Testis (tissue), 2 donors: ENCODE measurements at regions not wholly inside any gene's neighbourhood (a gene's known extent, or its start where the extent isn't known, plus 50 kb on each side); places are given as distances from the start of the nearest gene placed in this dataset.

Source experiments
- DNase-seq: peaks from one replicate; pipeline ENCODE4 v3.0.0-alpha.2; 2019
- H3K27ac ChIP-seq, 2 donors: fragments of 200-600 bp; sonication (generic); one replicate each; pipeline ENCODE4 v1.5.1; 2019
- H3K27me3 ChIP-seq: fragments of 200-600 bp; sonication (generic); one replicate; pipeline ENCODE4 v1.5.1; 2019
- H3K36me3 ChIP-seq: fragments of 200-600 bp; sonication (generic); one replicate; pipeline ENCODE4 v1.5.1; 2017; ENCODE audit warnings: low read depth; ENCODE audit errors: missing control alignments
- H3K4me1 ChIP-seq: fragments of 200-600 bp; sonication (generic); one replicate; pipeline ENCODE4 v1.5.1; 2019
- H3K4me3 ChIP-seq, 2 donors: fragments of 200-600 bp; sonication (generic); one replicate each; pipeline ENCODE4 v1.5.1; 2017 to 2019
- H3K9me3 ChIP-seq: fragments of 200-600 bp; sonication (generic); one replicate; pipeline ENCODE4 v1.5.1; 2017
- CTCF ChIP-seq, 3 experiments: fragments of 450-650 bp in 2 of 3; fragments of 200-600 bp in 1 of 3; sonication (generic) in 1 of 3; IDR thresholded peaks; one replicate each; pipeline ENCODE4 v1.5.1; 2016 to 2019; ENCODE audit warnings: antibody characterized with exemption in 3 of 3, mild to moderate bottlenecking in 2 of 3, moderate library complexity in 1 of 3
- POLR2A ChIP-seq: fragments of 450-650 bp; IDR thresholded peaks from one replicate; pipeline ENCODE4 v1.6.1; 2017; ENCODE audit warnings: antibody characterized with exemption, mild to moderate bottlenecking, moderate library complexity
- WGBS, 2 donors: methylation state at CpG; one replicate each; pipeline ENCODE4 v1.1.5; 2018; 5-methylcytosine and 5-hydroxymethylcytosine counted together
- intact Hi-C: fragments of 100-400 bp; cut with DNase I; formaldehyde crosslinking; loops from one replicate; pipeline ENCODE4 v1.15.1; 2023; ENCODE audit warnings: low total_unique reads

- Histone ChIP-seq H3K4me1 (no peaks in the 10 kb centered on the region), H3K27ac (no peak overlapping the region), H3K4me3 (no peak overlapping the region), H3K36me3 (no peaks in the 10 kb centered on the region), H3K9me3 (no peaks in the 10 kb centered on the region), H3K27me3 (no peaks in the 10 kb centered on the region)
- TF ChIP-seq POLR2A, result no peak
- no peak for TF ChIP-seq CTCF (IDR thresholded peaks at IDR 0.05)
- 43 to 78% methylated on average over 4 of the region's 4 CpGs for WGBS, 2 donors
- DNase-seq, result no peak
- intact Hi-C loops, result no loop called here
Measured at GRCh38 chr5:4990462-4990861, 149.7 kb upstream of the ADAMTS16 start.

DNA sequence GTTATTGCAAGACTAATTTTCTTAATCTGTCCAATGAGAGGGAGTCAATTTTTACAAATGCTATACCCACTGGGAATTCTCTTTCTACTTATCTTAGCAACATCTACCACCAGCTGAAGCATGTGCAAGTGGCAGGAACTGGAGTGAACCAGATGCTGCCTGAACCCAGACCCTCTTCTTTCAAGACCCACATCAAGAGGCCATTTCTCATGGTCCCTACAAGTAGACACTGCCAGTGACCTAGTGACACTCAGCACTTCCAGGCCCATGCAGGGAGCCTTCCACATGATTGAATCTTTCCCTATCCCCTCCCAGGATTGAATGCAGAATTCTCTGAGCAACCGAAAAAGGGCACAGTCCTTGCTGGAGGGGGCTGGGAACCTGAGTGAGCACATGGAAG is 148.2 kb upstream of the ADAMTS16 start:
- Histone ChIP-seq H3K36me3 (no peaks in the 10 kb centered on the region), H3K9me3 (no peaks in the 10 kb centered on the region), H3K27ac (no peak overlapping the region), H3K4me1 (no peaks in the 10 kb centered on the region), H3K4me3 (no peak overlapping the region), H3K27me3 (no peaks in the 10 kb centered on the region)
- no peak for DNase-seq
- no peak for TF ChIP-seq CTCF (IDR thresholded peaks at IDR 0.05)
- TF ChIP-seq POLR2A, result no peak
- intact Hi-C loops, result no loop called here
- 81 to 93% methylated on average over 1 of the region's 1 CpG for WGBS, 2 donors

GRCh38 chr5:4995014-4995413 is 145.1 kb upstream of the ADAMTS16 start:
- Histone ChIP-seq H3K36me3 (no peaks in the 10 kb centered on the region), H3K4me3 (no peak overlapping the region), H3K27ac (no peak overlapping the region), H3K4me1 (no peaks in the 10 kb centered on the region), H3K27me3 (no peaks in the 10 kb centered on the region), H3K9me3 (no peaks in the 10 kb centered on the region)
- 88 to 93% methylated on average over 4 of the region's 4 CpGs for WGBS, 2 donors
- no peak for DNase-seq
- intact Hi-C loops, result no loop called here
- TF ChIP-seq CTCF (IDR thresholded peaks at IDR 0.05), result no peak

DNA sequence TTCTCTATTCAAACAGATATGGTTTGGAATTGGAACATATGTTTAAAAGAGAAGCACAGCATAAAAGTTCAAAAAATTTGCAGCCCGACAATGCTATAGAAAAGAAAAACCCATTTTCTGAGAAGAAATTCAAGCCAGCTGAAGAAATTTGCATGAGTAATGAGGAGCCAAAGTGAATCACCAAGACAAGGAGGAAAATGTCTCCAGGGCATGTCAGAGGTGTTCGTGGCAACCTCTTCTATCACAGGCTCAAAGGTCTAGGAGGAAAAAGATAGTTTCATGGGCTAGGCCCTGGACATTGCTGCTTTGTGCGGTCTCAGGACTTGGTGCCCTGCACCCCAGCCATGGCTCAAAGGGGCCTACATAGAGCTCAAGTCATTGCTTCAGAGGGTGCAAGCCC is 134.8 kb upstream of the ADAMTS16 start:
- no peak overlapping the region for H3K27ac ChIP-seq
- TF ChIP-seq CTCF (IDR thresholded peaks at IDR 0.05) (no peak), POLR2A (no peak)
- no peak overlapping the region for H3K4me3 ChIP-seq
- H3K36me3 ChIP-seq, result no peaks in the 10 kb centered on the region
- WGBS, 2 donors, result 72 to 85% methylated on average over 3 of the region's 3 CpGs
- H3K9me3 ChIP-seq, result no peaks in the 10 kb centered on the region
- H3K27me3 ChIP-seq, result no peaks in the 10 kb centered on the region
- H3K4me1 ChIP-seq, result no peaks in the 10 kb centered on the region
- no peak for DNase-seq
- intact Hi-C loops, result no loop called here

DNA sequence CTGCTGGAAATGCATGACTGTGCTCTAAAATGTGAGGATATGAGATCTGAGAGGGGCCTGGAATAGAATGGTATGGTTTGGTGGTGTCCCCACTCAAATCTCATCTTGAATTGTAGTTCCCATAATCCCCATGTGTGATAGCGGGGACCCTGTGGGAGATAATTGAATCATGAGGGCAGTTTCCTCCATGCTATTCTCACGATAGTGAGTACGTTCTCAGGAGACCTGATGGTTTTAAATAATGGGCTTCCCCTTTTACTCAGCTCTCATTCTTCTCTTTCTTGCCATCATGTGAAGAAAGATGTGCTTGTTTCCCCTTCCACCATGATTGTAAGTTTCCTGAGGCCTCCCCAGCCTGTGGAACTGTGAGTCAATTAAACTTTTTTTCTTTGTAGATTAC is 133.6 kb upstream of the ADAMTS16 start:
- TF ChIP-seq POLR2A (no peak), CTCF (IDR thresholded peaks at IDR 0.05) (no peak)
- no peaks in the 10 kb centered on the region for H3K27me3 ChIP-seq
- H3K9me3 ChIP-seq, result no peaks in the 10 kb centered on the region
- no peak overlapping the region for H3K4me3 ChIP-seq
- intact Hi-C loops, result no loop called here
- no peak for DNase-seq
- WGBS, 2 donors, result 74 to 80% methylated on average over 3 of the region's 3 CpGs
- no peak overlapping the region for H3K27ac ChIP-seq
- no peaks in the 10 kb centered on the region for H3K4me1 ChIP-seq
- no peaks in the 10 kb centered on the region for H3K36me3 ChIP-seq
